ENCODE measurements at regions not wholly inside any gene's neighbourhood (a gene's known extent, or its start where the extent isn't known, plus 50 kb on each side); places are given as distances from the start of the nearest gene placed in this dataset.

DNA sequence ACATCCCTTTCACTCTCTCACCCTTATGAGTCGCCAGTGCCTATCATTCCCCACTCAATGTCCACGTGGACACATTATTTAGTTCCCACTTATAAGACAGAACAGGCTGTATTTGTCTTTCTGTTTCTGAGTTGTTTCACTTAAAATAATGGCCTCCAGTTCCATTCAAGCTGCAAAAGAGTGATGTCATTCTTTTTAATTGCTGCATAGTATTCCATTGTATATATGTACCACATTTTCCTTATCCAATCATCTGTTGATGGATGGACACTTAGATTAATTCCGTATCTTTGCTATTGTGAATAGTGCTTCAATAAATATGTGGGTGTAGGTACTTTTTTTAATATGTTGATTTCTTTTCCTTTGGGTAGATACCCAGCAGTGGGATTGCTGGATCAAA, 79.1 kb downstream of the ZNF365 start:
- no peak overlapping the region for H3K27ac ChIP-seq
- no peaks in the 10 kb centered on the region for H3K9me3 ChIP-seq
- peaks cover 0 to 9% (median 0%) of the 10 kb centered on the region in 4 donors for H3K4me1 ChIP-seq
- H3K36me3 ChIP-seq: no peaks in the 10 kb centered on the region
- no peak for DNase-seq
- H3K4me3 ChIP-seq: no peak overlapping the region
- TF ChIP-seq, protein P1, sequence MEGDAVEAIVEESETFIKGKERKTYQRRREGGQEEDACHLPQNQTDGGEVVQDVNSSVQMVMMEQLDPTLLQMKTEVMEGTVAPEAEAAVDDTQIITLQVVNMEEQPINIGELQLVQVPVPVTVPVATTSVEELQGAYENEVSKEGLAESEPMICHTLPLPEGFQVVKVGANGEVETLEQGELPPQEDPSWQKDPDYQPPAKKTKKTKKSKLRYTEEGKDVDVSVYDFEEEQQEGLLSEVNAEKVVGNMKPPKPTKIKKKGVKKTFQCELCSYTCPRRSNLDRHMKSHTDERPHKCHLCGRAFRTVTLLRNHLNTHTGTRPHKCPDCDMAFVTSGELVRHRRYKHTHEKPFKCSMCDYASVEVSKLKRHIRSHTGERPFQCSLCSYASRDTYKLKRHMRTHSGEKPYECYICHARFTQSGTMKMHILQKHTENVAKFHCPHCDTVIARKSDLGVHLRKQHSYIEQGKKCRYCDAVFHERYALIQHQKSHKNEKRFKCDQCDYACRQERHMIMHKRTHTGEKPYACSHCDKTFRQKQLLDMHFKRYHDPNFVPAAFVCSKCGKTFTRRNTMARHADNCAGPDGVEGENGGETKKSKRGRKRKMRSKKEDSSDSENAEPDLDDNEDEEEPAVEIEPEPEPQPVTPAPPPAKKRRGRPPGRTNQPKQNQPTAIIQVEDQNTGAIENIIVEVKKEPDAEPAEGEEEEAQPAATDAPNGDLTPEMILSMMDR (IDR thresholded peaks at IDR 0.05): no peak
- no peak for TF ChIP-seq POLR2A (IDR thresholded peaks at IDR 0.05)
- H3K27me3 ChIP-seq: no peaks in the 10 kb centered on the region

DNA sequence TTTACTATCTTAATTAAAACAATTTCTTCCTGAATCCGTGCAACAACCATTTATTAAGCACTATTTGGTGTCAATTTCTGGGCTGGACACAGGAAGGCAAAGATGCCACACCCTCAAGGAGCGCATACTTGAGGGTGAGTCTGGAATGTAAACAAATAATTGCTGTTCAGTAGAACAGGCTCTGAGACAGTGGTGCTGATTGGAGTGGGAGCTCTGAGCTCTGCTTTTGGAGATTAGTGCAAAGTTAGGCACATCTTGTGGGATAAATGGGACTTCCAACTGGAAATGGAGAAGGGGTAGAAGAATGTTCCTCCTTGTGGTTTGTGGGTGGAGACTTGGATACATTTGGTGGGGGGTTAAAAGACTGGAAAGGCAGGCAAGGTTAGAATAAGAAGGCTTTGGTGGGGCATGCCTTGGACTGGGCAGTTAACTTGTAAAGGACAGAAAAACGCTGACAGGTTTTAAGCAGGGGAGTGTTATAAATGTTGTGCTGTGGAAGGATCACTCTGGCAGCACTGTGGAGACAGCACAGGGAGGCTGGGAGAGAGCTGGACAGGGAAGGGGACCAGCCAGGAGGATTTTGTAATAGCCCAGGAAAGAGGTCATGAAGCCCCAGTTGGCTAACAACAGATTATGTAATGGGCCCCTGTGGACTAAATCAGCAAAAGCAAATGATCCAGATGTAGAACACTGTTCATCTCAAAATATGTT, 80.7 kb downstream of the ZNF365 start:
- Histone ChIP-seq H3K27ac (no peak overlapping the region), H3K36me3 (no peaks in the 10 kb centered on the region), H3K4me3 (no peak overlapping the region), H3K4me1 (peaks cover 0 to 9% (median 0%) of the 10 kb centered on the region in 4 donors), H3K9me3 (no peaks in the 10 kb centered on the region), H3K27me3 (no peaks in the 10 kb centered on the region)
- no peak for DNase-seq
- no peak for TF ChIP-seq POLR2A (IDR thresholded peaks at IDR 0.05)
- TF ChIP-seq, protein P1 (IDR thresholded peaks at IDR 0.05): no peak

DNA sequence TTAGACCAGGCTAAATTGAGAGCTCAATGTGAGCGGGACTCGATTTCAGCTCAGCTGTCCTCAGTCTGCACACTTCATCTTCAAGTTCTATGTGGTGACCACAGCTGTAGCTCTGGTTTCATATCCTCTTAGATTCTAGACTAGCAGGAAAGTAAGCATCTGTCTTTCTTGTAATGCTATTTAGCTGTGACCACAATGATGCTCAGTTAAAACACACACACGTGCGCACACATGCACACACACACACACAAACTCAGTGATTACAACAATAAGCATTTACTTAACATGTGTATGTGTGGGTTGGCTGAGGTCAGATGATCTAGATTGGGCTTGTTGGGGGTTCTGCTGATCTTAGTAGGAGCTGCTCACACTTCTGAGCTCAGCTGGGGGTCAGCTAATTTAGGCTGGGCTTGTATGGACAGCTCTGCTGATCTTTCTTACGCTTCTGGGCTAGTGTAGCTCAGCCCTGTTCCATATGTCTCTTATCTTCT, 82.5 kb downstream of the ZNF365 start:
- Histone ChIP-seq H3K27me3 (no peaks in the 10 kb centered on the region), H3K4me3 (no peak overlapping the region), H3K4me1 (peaks cover 0 to 9% (median 0%) of the 10 kb centered on the region in 4 donors), H3K9me3 (no peaks in the 10 kb centered on the region), H3K36me3 (no peaks in the 10 kb centered on the region), H3K27ac (no peak overlapping the region)
- peak in 2 of 3 donors; percentile 63 to 64 for DNase-seq
- TF ChIP-seq, protein P1 (IDR thresholded peaks at IDR 0.05): no peak
- no peak for TF ChIP-seq POLR2A (IDR thresholded peaks at IDR 0.05)

DNA sequence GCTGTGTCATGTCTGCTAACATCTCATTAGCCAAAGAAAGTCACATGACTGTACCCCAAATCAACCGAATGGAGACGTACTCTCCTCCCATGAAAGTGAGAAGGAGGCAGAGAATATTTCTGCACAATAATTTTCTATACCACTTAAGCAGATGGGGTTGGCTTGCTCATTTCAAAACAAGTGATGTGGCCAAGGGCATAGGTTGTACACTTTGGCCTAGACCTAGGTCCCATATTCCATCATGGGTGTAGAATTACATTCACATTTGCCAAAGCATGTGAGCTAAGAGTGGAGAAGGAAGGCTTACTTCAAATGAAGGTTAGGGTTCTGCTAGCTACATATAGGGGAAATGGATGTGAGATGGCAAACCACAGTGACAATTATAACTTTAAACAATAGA, 83.0 kb downstream of the ZNF365 start:
- Histone ChIP-seq H3K4me1 (peaks cover 0 to 9% (median 0%) of the 10 kb centered on the region in 4 donors), H3K36me3 (no peaks in the 10 kb centered on the region), H3K27ac (no peak overlapping the region), H3K27me3 (no peaks in the 10 kb centered on the region), H3K9me3 (no peaks in the 10 kb centered on the region), H3K4me3 (no peak overlapping the region)
- no peak for DNase-seq
- TF ChIP-seq, protein P1 (IDR thresholded peaks at IDR 0.05): no peak
- no peak for TF ChIP-seq POLR2A (IDR thresholded peaks at IDR 0.05)

DNA sequence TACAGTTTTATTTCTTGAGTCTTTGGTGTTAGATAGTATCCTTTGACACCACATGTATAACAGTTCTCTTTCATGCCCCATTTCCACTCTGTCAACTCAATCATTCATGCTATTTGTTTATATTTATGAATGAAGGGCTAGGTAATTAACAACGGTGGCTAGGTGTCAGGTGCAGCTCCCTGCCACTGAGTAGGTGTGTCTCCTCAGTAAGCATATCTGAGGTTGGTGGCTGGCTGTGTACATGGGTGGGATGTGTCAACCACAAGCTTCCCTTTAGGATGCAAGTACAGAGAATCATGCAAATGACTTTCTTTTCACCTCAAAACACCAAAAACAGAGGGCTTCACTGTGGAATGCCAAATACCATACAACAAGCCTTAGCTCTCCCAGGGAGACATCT, 83.4 kb downstream of the ZNF365 start:
- no peaks in the 10 kb centered on the region for H3K9me3 ChIP-seq
- peaks cover 0 to 9% (median 0%) of the 10 kb centered on the region in 4 donors for H3K4me1 ChIP-seq
- no peaks in the 10 kb centered on the region for H3K36me3 ChIP-seq
- DNase-seq: peak in 2 of 3 donors; percentile 59 to 61
- H3K27me3 ChIP-seq: no peaks in the 10 kb centered on the region
- no peak overlapping the region for H3K27ac ChIP-seq
- TF ChIP-seq, protein P1 (IDR thresholded peaks at IDR 0.05): no peak
- no peak for TF ChIP-seq POLR2A (IDR thresholded peaks at IDR 0.05)
- no peak overlapping the region for H3K4me3 ChIP-seq

Data from Peyer's patch (tissue), 4 donors.